Peyer's patch (tissue), 4 donors: ENCODE measurements at regions not wholly inside any gene's neighbourhood (a gene's known extent, or its start where the extent isn't known, plus 50 kb on each side); places are given as distances from the start of the nearest gene placed in this dataset.

Experiments used
- POLR2A ChIP-seq, 2 donors: fragments of 450-650 bp; IDR thresholded peaks; one replicate each; pipeline ENCODE4 v1.5.1; 2017; ENCODE audit warnings: antibody characterized with exemption in 2 of 2, mild to moderate bottlenecking in 2 of 2, moderate library complexity in 2 of 2
- TF ChIP-seq, protein P1 (sequence below), 6 experiments: fragments of 450-650 bp in 4 of 6; fragments of 200-600 bp in 2 of 6; sonication (generic) in 1 of 6; IDR thresholded peaks; one replicate each; pipeline ENCODE4 v1.5.1; 2017 to 2019; ENCODE audit warnings: antibody characterized with exemption in 6 of 6, mild to moderate bottlenecking in 3 of 6, moderate library complexity in 1 of 6

- TF ChIP-seq, protein P1, sequence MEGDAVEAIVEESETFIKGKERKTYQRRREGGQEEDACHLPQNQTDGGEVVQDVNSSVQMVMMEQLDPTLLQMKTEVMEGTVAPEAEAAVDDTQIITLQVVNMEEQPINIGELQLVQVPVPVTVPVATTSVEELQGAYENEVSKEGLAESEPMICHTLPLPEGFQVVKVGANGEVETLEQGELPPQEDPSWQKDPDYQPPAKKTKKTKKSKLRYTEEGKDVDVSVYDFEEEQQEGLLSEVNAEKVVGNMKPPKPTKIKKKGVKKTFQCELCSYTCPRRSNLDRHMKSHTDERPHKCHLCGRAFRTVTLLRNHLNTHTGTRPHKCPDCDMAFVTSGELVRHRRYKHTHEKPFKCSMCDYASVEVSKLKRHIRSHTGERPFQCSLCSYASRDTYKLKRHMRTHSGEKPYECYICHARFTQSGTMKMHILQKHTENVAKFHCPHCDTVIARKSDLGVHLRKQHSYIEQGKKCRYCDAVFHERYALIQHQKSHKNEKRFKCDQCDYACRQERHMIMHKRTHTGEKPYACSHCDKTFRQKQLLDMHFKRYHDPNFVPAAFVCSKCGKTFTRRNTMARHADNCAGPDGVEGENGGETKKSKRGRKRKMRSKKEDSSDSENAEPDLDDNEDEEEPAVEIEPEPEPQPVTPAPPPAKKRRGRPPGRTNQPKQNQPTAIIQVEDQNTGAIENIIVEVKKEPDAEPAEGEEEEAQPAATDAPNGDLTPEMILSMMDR (IDR thresholded peaks at IDR 0.05): no peak
- no peak for TF ChIP-seq POLR2A (IDR thresholded peaks at IDR 0.05)
Measured at GRCh38 chr6:105691081-105691480, 288.2 kb upstream of the PREP start.
